ENCODE measurements at regions not wholly inside any gene's neighbourhood (a gene's known extent, or its start where the extent isn't known, plus 50 kb on each side); places are given as distances from the start of the nearest gene placed in this dataset.

- intact Hi-C loops (cut with DNase I) = no loop called here
- no peaks in the 10 kb centered on the region for H3K9me3 ChIP-seq
- no peaks in the 10 kb centered on the region for H3K36me3 ChIP-seq
- no peak for DNase-seq
- no peaks in the 10 kb centered on the region for H3K27me3 ChIP-seq
- H3K4me3 ChIP-seq = no peak overlapping the region
- peak in 1 of 4 donors; percentile 41 for ATAC-seq
- TF ChIP-seq POLR2A (IDR thresholded peaks at IDR 0.05) (no peak), CTCF (IDR thresholded peaks at IDR 0.05) (no peak)
- H3K4me1 ChIP-seq = no peaks in the 10 kb centered on the region
- H3K27ac ChIP-seq = no peak overlapping the region
These were observed 139.0 kb downstream of the DSC3 start for GRCh38 chr18:30903566-30903965.

GRCh38 chr18:30889519-30890301 is 152.8 kb downstream of the DSC3 start:
- Histone ChIP-seq H3K4me1 (no peaks in the 10 kb centered on the region), H3K9me3 (no peaks in the 10 kb centered on the region), H3K4me3 (no peak overlapping the region), H3K27me3 (no peaks in the 10 kb centered on the region), H3K36me3 (no peaks in the 10 kb centered on the region), H3K27ac (no peak overlapping the region)
- 33% methylated on average over 5 of the region's 5 CpGs for WGBS (ENCODE audit: insufficient coverage, low coverage, low lambda C conversion rate, missing lambda C conversion rate)
- ATAC-seq (peak in 1 of 4 donors; percentile 18), DNase-seq (no peak)
- intact Hi-C loops (cut with DNase I) = no loop called here
- TF ChIP-seq CTCF (IDR thresholded peaks at IDR 0.05) (peak; percentile 11 to 24 (median 18)), POLR2A (IDR thresholded peaks at IDR 0.05) (no peak)

GRCh38 chr18:30888344-30888743 is 154.2 kb downstream of the DSC3 start:
- Histone ChIP-seq H3K27ac (no peak overlapping the region), H3K9me3 (no peaks in the 10 kb centered on the region), H3K36me3 (no peaks in the 10 kb centered on the region), H3K4me1 (no peaks in the 10 kb centered on the region), H3K4me3 (no peak overlapping the region), H3K27me3 (no peaks in the 10 kb centered on the region)
- DNase-seq = no peak
- TF ChIP-seq POLR2A (IDR thresholded peaks at IDR 0.05) (no peak), CTCF (IDR thresholded peaks at IDR 0.05) (no peak)
- no peak for ATAC-seq
- intact Hi-C loops (cut with DNase I) = no loop called here
- 54% methylated on average over 5 of the region's 5 CpGs for WGBS (ENCODE audit: insufficient coverage, low coverage, low lambda C conversion rate, missing lambda C conversion rate)

- intact Hi-C loops (cut with DNase I) = no loop called here
- no peak overlapping the region for H3K27ac ChIP-seq
- DNase-seq (no peak), ATAC-seq (no peak)
- H3K36me3 ChIP-seq = no peaks in the 10 kb centered on the region
- H3K27me3 ChIP-seq = no peaks in the 10 kb centered on the region
- H3K4me1 ChIP-seq = no peaks in the 10 kb centered on the region
- TF ChIP-seq POLR2A (IDR thresholded peaks at IDR 0.05) (no peak), CTCF (IDR thresholded peaks at IDR 0.05) (no peak)
- 79% methylated on average over 4 of the region's 4 CpGs for WGBS (ENCODE audit: insufficient coverage, low coverage, low lambda C conversion rate, missing lambda C conversion rate)
- H3K4me3 ChIP-seq = no peak overlapping the region
- H3K9me3 ChIP-seq = no peaks in the 10 kb centered on the region
These were observed 155.5 kb downstream of the DSC3 start for GRCh38 chr18:30886998-30887397.
